Cardiac fibroblast (primary cell): ENCODE measurements at regions not wholly inside any gene's neighbourhood (a gene's known extent, or its start where the extent isn't known, plus 50 kb on each side); places are given as distances from the start of the nearest gene placed in this dataset.

Experiments used
- DNase-seq, 2 donors: peaks; one replicate each; pipeline versions ENCODE4 v3.0.0 to v3.0.0-alpha.2; 2010; ENCODE audit warnings: low read depth in 2 of 2
- H3K4me3 ChIP-seq, 2 donors: replicated peaks in 1 of 2; 1 replicate in 1 of 2; 2 replicates in 1 of 2; pipeline ENCODE4 v1.5.1; 2011; ENCODE audit warnings: low read depth in 2 of 2, low read length in 2 of 2, mild to moderate bottlenecking in 2 of 2, moderate library complexity in 1 of 2
- TF ChIP-seq, protein P1 (sequence below): IDR thresholded peaks from one replicate; pipeline ENCODE4 v1.5.1; 2011; ENCODE audit warnings: low read depth, mild to moderate bottlenecking, low read length, inconsistent platforms

DNA sequence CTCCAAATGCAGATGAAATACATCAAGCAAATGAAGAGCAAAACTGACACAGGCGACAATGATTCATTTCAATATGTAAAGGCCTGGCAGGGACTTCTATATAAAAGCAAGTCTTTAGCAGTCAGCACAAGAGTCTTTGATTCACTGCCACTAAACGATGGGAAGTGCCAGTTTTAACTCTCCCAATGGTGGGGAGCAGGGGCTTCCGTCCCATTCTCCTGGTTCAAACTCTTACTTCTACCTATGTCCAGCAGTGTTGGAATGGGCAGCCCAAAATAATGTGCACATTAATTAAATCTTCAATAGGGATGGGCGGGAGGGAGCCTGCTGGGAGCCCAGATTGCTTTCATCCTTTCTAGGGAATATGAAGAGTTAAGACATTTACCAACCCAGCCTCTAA lies 97.5 kb upstream of the MDM1 start:
- no peak for DNase-seq
- TF ChIP-seq, protein P1, sequence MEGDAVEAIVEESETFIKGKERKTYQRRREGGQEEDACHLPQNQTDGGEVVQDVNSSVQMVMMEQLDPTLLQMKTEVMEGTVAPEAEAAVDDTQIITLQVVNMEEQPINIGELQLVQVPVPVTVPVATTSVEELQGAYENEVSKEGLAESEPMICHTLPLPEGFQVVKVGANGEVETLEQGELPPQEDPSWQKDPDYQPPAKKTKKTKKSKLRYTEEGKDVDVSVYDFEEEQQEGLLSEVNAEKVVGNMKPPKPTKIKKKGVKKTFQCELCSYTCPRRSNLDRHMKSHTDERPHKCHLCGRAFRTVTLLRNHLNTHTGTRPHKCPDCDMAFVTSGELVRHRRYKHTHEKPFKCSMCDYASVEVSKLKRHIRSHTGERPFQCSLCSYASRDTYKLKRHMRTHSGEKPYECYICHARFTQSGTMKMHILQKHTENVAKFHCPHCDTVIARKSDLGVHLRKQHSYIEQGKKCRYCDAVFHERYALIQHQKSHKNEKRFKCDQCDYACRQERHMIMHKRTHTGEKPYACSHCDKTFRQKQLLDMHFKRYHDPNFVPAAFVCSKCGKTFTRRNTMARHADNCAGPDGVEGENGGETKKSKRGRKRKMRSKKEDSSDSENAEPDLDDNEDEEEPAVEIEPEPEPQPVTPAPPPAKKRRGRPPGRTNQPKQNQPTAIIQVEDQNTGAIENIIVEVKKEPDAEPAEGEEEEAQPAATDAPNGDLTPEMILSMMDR = no peak
- no peak overlapping the region for H3K4me3 ChIP-seq

DNA sequence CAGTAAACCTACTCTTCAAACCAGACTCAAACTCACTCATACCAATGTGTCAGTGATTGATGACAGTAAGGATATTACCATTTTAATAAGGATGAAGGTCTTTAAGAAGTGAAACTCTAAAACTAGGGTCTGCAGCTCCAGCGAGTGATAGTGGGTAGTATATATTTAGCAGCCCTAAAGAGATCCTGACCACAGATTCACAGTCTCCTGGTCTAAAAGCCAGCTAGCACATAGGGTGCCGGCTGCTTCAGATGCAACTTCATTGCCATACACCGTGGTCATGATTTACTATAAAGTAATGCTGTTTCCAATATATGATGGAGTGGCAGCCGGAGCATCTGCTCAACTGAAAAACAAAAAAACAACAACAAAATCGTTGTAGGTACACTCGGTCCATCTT lies 99.6 kb upstream of the MDM1 start:
- no peak for DNase-seq
- no peak overlapping the region for H3K4me3 ChIP-seq
- TF ChIP-seq, protein P1 = no peak

DNA sequence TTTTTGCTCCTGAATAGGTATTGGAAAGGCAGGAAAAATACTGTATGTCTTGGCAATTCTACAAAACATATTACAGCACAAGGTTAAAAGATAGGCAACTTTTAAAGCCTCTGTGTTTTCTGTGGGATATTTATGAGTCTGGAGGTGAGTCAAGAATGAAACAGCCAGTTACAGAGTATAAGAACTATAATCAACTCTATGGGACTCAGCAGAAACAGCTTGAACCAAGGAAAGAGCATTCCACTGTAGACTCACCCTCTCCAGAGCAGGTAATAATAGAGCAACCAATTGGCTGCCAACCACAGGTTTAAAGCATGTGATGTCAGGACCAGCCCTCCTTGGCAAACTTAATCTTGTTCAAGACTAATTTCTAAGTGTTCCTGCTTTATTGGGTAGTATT lies 100.5 kb upstream of the MDM1 start:
- no peak overlapping the region for H3K4me3 ChIP-seq
- TF ChIP-seq, protein P1 = no peak
- DNase-seq = no peak

DNA sequence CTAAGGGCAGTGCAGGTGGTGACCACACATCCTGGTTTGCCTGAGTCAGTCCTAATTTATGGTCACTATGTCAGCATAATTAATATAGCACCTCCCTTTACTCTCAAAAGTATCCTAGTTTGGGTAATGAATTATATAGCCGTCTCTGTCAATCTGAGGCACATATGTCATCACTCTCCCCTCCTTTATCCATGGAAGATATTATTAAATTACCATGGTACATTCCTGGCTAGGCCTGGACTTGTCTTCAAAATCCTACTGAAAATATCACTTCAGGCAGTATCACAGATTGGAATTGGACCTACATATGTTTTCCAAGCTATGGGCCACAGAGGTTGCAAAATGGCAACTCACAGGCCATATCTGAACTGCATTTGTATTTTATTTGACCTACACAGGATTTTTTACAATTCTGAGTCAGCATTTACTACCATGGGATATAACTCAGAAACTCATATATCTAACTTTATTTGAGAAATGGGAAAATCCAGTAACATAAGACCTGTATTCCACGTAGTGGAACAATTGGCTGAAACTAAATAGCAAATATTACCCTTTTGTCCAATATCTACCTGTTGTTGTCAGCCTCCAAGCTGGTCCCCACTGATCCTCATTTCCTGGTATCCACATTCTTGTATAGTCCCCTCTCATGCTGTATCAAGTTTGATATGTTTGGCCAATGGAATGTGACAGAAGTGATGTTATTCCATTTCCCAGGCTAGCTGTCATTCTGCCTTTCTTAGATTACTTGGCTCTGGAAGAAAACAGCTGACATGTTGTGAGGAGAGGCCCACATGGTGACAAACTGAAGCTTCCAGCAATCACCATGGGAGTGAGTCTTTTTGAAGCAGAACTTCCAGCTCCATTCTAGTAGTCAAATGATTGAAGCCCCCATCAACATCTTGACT lies 102.5 kb upstream of the MDM1 start:
- TF ChIP-seq, protein P1 = no peak
- DNase-seq = no peak
- no peak overlapping the region for H3K4me3 ChIP-seq

DNA sequence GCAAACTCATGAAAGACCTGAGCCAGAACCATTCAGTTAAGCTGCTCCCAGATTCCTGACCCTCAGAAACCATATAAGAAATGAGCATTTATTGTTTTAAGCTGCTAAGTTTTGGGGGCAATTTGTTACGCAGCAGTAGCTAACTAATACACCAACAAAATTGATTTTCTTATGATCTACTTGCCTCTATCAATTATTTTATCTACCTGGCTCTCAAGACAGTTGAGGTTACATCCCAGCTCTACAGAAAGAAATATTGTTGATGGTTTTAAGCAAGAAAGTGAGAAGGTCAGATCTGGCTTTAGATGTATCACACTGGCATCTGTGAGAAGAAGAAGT lies 103.1 kb upstream of the MDM1 start:
- TF ChIP-seq, protein P1 = no peak
- DNase-seq = no peak
- H3K4me3 ChIP-seq = no peak overlapping the region

DNA sequence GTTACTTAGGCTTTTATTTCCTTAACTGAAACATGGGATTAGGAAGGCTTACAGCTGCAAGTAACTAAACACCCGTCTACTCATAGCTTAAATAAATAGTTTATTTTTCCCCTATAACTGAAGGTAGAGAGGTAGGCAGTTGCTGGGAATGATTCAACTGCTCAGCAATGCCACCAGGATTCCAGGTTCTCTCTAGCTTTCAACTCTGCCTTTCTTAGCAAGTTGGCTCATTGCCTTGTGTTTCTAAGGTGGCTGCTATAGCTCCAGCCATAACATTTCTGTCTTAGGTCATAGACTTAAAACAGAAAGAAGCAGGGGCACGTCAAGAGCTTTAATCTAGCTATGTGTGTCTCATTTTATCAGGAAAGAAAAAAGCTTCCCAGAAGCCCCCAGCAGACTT lies 103.7 kb upstream of the MDM1 start:
- H3K4me3 ChIP-seq = no peak overlapping the region
- peak; percentile 39 to 42 for DNase-seq

More for the DNA sequence above, 103.7 kb upstream of the MDM1 start:
- TF ChIP-seq, protein P1 = no peak
